Gastroesophageal sphincter (tissue), 4 donors: ENCODE measurements at regions not wholly inside any gene's neighbourhood (a gene's known extent, or its start where the extent isn't known, plus 50 kb on each side); places are given as distances from the start of the nearest gene placed in this dataset.

ENCODE experiments used
- ATAC-seq: fragments of 150-250 bp; one replicate; pipeline ENCODE4 v1.9.1; 2016; ENCODE audit warnings: mild to moderate bottlenecking, moderate library complexity
- H3K27ac ChIP-seq, 4 donors: fragments of 200-600 bp; sonication (generic) in 3 of 4; 1 replicate in 3 of 4; 2 replicates in 1 of 4; pipeline ENCODE4 v1.5.1; 2016 to 2019
- H3K27me3 ChIP-seq: fragments of 200-600 bp; sonication (generic); one replicate; pipeline ENCODE4 v1.5.1; 2019
- H3K36me3 ChIP-seq, 2 donors: fragments of 200-600 bp; sonication (generic); one replicate each; pipeline ENCODE4 v1.5.1; 2019; ENCODE audit warnings: control low read depth in 1 of 2
- H3K4me1 ChIP-seq, 3 donors: fragments of 200-600 bp; sonication (generic); 1 replicate in 2 of 3; 2 replicates in 1 of 3; pipeline ENCODE4 v1.5.1; 2016 to 2019; ENCODE audit warnings: control low read depth in 2 of 3
- H3K4me3 ChIP-seq, 2 donors: fragments of 200-600 bp; sonication (generic); one replicate each; pipeline ENCODE4 v1.5.1; 2019; ENCODE audit warnings: mild to moderate bottlenecking in 1 of 2, moderate library complexity in 1 of 2
- H3K9me3 ChIP-seq, 3 donors: fragments of 200-600 bp; sonication (generic); one replicate each; pipeline ENCODE4 v1.5.1; 2017 to 2019; ENCODE audit warnings: control low read depth in 2 of 3
- CTCF ChIP-seq, 4 experiments: fragments of 200-600 bp in 2 of 4; fragments of 450-650 bp in 2 of 4; sonication (generic) in 1 of 4; IDR thresholded peaks; one replicate each; pipeline ENCODE4 v1.5.1; 2017 to 2019; ENCODE audit warnings: antibody characterized with exemption in 4 of 4, mild to moderate bottlenecking in 2 of 4, moderate library complexity in 2 of 4
- EP300 ChIP-seq: sonication (generic); formaldehyde crosslinking; IDR thresholded peaks from one replicate; pipeline ENCODE4 v1.6.1; 2017; ENCODE audit warnings: antibody characterized with exemption, mild to moderate bottlenecking
- POLR2A ChIP-seq, 2 donors: fragments of 450-650 bp; IDR thresholded peaks; one replicate each; pipeline ENCODE4 v1.6.1; 2017; ENCODE audit warnings: antibody characterized with exemption in 2 of 2, mild to moderate bottlenecking in 2 of 2, moderate library complexity in 1 of 2
- POLR2AphosphoS5 ChIP-seq: sonication (generic); formaldehyde crosslinking; IDR thresholded peaks from one replicate; pipeline ENCODE4 v1.6.1; 2017; ENCODE audit warnings: antibody characterized with exemption
- WGBS, 2 donors: methylation state at CpG; one replicate each; pipeline ENCODE4 v1.1.5; 2018; ENCODE audit warnings: low coverage in 1 of 2; 5-methylcytosine and 5-hydroxymethylcytosine counted together

- no peak overlapping the region for H3K4me3 ChIP-seq
- peaks cover 0 to 5% (median 0%) of the 10 kb centered on the region in 3 donors for H3K9me3 ChIP-seq
- no peaks in the 10 kb centered on the region for H3K36me3 ChIP-seq
- H3K4me1 ChIP-seq, result no peaks in the 10 kb centered on the region
- no peak overlapping the region for H3K27ac ChIP-seq
- H3K27me3 ChIP-seq, result peaks cover 32% of the 10 kb centered on the region
- TF ChIP-seq CTCF (IDR thresholded peaks at IDR 0.05) (no peak), EP300 (no peak), POLR2AphosphoS5 (no peak), POLR2A (IDR thresholded peaks at IDR 0.05) (no peak)
- WGBS, 2 donors, result 100% methylated on average over 1 of the region's 7 CpGs; no CpG with 5 or more reads in 1 of the 2 donors
- ATAC-seq, result no peak
These were observed 91.2 kb downstream of the GALR1 start for GRCh38 chr18:77340815-77341214.

GRCh38 chr18:77341527-77342325 lies 92.1 kb downstream of the GALR1 start:
- no peak for TF ChIP-seq POLR2A (IDR thresholded peaks at IDR 0.05)
- TF ChIP-seq EP300, result no peak
- TF ChIP-seq POLR2AphosphoS5, result no peak
- TF ChIP-seq CTCF (IDR thresholded peaks at IDR 0.05), result no peak
- ATAC-seq, result no peak
- no peak overlapping the region for H3K4me3 ChIP-seq
- 93 to 94% methylated on average over 5 to 6 of the region's 17 CpGs for WGBS, 2 donors
- H3K9me3 ChIP-seq, result no peaks in the 10 kb centered on the region
- H3K4me1 ChIP-seq, result no peaks in the 10 kb centered on the region
- H3K36me3 ChIP-seq, result no peaks in the 10 kb centered on the region
- H3K27ac ChIP-seq, result no peak overlapping the region
- peaks cover 27% of the 10 kb centered on the region for H3K27me3 ChIP-seq

DNA sequence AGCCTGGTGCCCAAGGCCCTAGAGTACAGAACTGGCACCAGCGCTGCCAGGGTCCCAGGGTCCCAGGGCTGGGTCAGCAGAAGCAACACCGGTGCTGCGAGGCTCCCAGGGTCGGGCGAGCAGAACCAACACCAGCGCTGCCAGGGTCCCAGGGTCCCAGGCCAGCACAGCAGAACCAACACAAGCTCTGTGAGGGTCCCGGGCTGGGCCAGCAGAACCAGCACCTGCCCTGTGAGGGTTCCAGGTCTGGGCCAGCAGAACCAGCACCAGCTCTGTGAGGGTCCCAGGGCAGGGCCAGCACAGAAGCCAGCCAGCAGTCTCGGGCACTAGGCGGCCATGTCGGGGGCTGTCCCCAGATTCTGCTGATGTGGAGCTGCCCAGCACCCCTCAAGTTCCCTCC lies 93.1 kb downstream of the GALR1 start:
- no peak for ATAC-seq
- 50% methylated on average over 2 of the region's 10 CpGs; no CpG with 5 or more reads in 1 of the 2 donors for WGBS, 2 donors
- no peaks in the 10 kb centered on the region for H3K4me1 ChIP-seq
- no peaks in the 10 kb centered on the region for H3K36me3 ChIP-seq
- H3K4me3 ChIP-seq, result no peak overlapping the region
- no peaks in the 10 kb centered on the region for H3K9me3 ChIP-seq
- H3K27me3 ChIP-seq, result peaks cover 27% of the 10 kb centered on the region
- no peak for TF ChIP-seq POLR2AphosphoS5
- TF ChIP-seq CTCF (IDR thresholded peaks at IDR 0.05), result no peak
- TF ChIP-seq EP300, result no peak
- TF ChIP-seq POLR2A (IDR thresholded peaks at IDR 0.05), result no peak
- H3K27ac ChIP-seq, result no peak overlapping the region

DNA sequence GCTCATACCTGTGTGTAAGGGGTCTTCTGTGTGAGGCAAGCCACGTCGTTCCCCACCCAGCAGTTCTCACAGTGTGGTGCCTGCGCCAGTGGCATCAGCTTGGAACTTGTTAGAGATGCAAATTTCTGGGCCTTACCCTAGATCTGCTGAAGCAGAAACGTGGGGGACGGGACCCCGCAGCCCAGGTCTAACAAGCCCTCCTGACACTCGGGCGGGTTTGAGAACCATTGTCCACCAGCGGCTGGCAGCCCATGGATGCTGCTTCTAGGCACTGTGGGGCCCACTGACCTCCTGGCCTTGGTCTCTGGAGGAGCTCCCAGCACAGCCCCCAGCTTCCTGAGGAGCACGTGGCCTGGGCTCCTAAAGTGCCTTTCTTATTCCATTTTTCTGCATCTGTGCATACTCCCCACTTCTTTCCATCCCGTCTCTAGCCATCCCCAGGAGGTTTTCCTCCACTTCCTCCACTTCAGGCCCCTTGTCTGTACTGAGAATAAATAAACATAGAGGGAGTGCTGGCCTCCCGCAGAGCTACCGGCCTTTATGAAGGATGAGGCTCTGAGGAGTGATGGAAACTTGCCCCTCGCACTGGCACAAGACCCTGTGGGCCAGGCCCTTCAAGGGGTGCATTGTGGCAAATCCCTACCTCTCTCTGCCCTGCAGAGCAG lies 94.3 kb downstream of the GALR1 start:
- Histone ChIP-seq H3K4me3 (no peak overlapping the region), H3K9me3 (peaks cover 0 to 2% (median 0%) of the 10 kb centered on the region in 3 donors), H3K27me3 (peaks cover 24% of the 10 kb centered on the region), H3K4me1 (no peaks in the 10 kb centered on the region), H3K27ac (no peak overlapping the region), H3K36me3 (no peaks in the 10 kb centered on the region)
- 48 to 53% methylated on average over 6 to 11 of the region's 14 CpGs for WGBS, 2 donors
- TF ChIP-seq POLR2A (IDR thresholded peaks at IDR 0.05), result no peak
- no peak for TF ChIP-seq POLR2AphosphoS5
- no peak for TF ChIP-seq EP300
- TF ChIP-seq CTCF (IDR thresholded peaks at IDR 0.05), result no peak
- ATAC-seq, result no peak
